ENCODE measurements at regions not wholly inside any gene's neighbourhood (a gene's known extent, or its start where the extent isn't known, plus 50 kb on each side); places are given as distances from the start of the nearest gene placed in this dataset.

- TF ChIP-seq CTCF (IDR thresholded peaks at IDR 0.05) (no peak), POLR2A (IDR thresholded peaks at IDR 0.05) (no peak)
These were observed 776.0 kb downstream of the DACH1 start for GRCh38 chr13:71090990-71091389.

Measured in ovary (tissue), 3 donors.